BJ (cell line): ENCODE measurements at regions not wholly inside any gene's neighbourhood (a gene's known extent, or its start where the extent isn't known, plus 50 kb on each side); places are given as distances from the start of the nearest gene placed in this dataset.

Experiments used
- CTCF ChIA-PET: fragments of 350-600 bp; formaldehyde crosslinking; extraction: SDS; loops from one replicate; lab custom pipeline; 2021; ENCODE audit warnings: antibody characterized with exemption, inconsistent platforms; lab: Yijun Ruan, JAX
- POLR2A ChIA-PET: fragments of 300-600 bp; sonication (Branson Sonifier 250); formaldehyde crosslinking; extraction: SDS; loops from one replicate; lab custom pipeline; 2021; ENCODE audit warnings: antibody characterized with exemption; lab: Charles Lee
- DNase-seq: peaks from one replicate; pipeline ENCODE4 v3.0.0-alpha.2; 2011; ENCODE audit warnings: low read depth
- H3K27me3 ChIP-seq: 2 replicates; pipeline ENCODE4 v1.6.0; 2011; ENCODE audit warnings: low read length; ENCODE audit not compliant: control insufficient read depth, insufficient read depth
- H3K36me3 ChIP-seq: 2 replicates; pipeline ENCODE4 v1.5.1; 2011; ENCODE audit warnings: low read length; ENCODE audit not compliant: control insufficient read depth, insufficient read depth
- H3K4me3 ChIP-seq: 2 replicates; pipeline ENCODE4 v1.5.1; 2011; ENCODE audit warnings: low read depth, mild to moderate bottlenecking, control low read depth, low read length
- TF ChIP-seq, protein P1 (sequence below): IDR thresholded peaks from 2 replicates; pipeline ENCODE4 v1.5.1; 2011; ENCODE audit warnings: low read depth, mild to moderate bottlenecking, control low read depth, inconsistent platforms, low read length, moderate library complexity; ENCODE audit not compliant: insufficient read depth

DNA sequence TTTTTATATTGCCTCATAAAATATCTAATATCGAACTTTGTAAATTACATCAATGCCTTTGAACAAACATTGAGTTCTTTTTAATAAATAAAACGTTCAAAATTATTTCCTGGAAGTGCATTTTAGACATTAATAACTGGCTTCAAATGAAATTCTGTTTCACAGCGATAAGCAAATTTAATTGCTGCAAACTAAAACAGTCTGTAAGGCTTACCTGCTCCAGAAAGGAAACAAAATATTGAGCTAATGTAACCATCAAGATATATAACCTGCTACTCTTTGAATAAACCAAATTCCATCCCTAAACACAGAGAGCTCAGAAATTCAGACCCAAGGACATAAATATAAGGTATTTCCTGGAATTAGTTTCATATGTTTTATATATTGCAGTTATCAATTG, 651.3 kb downstream of the MED13L start:
- ChIA-PET POLR2A (no interaction called here), CTCF (no interaction called here)
- DNase-seq = no peak

GRCh38 chr12:115623764-115624334, 653.6 kb downstream of the MED13L start:
- TF ChIP-seq, protein P1, sequence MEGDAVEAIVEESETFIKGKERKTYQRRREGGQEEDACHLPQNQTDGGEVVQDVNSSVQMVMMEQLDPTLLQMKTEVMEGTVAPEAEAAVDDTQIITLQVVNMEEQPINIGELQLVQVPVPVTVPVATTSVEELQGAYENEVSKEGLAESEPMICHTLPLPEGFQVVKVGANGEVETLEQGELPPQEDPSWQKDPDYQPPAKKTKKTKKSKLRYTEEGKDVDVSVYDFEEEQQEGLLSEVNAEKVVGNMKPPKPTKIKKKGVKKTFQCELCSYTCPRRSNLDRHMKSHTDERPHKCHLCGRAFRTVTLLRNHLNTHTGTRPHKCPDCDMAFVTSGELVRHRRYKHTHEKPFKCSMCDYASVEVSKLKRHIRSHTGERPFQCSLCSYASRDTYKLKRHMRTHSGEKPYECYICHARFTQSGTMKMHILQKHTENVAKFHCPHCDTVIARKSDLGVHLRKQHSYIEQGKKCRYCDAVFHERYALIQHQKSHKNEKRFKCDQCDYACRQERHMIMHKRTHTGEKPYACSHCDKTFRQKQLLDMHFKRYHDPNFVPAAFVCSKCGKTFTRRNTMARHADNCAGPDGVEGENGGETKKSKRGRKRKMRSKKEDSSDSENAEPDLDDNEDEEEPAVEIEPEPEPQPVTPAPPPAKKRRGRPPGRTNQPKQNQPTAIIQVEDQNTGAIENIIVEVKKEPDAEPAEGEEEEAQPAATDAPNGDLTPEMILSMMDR = no peak
- CTCF ChIA-PET = no interaction called here
- H3K27me3 ChIP-seq = no peaks in the 10 kb centered on the region
- DNase-seq = no peak
- H3K4me3 ChIP-seq = no peak overlapping the region
- no peaks in the 10 kb centered on the region for H3K36me3 ChIP-seq
- POLR2A ChIA-PET = no interaction called here

More for the DNA sequence above, 651.3 kb downstream of the MED13L start:
- Histone ChIP-seq H3K36me3 (no peaks in the 10 kb centered on the region), H3K27me3 (no peaks in the 10 kb centered on the region), H3K4me3 (no peak overlapping the region)
- TF ChIP-seq, protein P1 = no peak

- H3K27me3 ChIP-seq = no peaks in the 10 kb centered on the region
- H3K36me3 ChIP-seq = no peaks in the 10 kb centered on the region
- TF ChIP-seq, protein P1 = no peak
- no peak overlapping the region for H3K4me3 ChIP-seq
- CTCF ChIA-PET = no interaction called here
- POLR2A ChIA-PET = no interaction called here
- no peak for DNase-seq
These were observed 654.2 kb downstream of the MED13L start for GRCh38 chr12:115623275-115623674.

GRCh38 chr12:115620816-115621215, 656.7 kb downstream of the MED13L start:
- ChIA-PET CTCF (interaction anchor here (1.0 kb wide), 1 partner anchor 18 kb away, joined by 3 read pairs; no protein-coding TSS in a partner anchor), POLR2A (no interaction called here)
- no peak for DNase-seq
- no peaks in the 10 kb centered on the region for H3K36me3 ChIP-seq
- no peaks in the 10 kb centered on the region for H3K27me3 ChIP-seq
- TF ChIP-seq, protein P1 = no peak
- no peak overlapping the region for H3K4me3 ChIP-seq

GRCh38 chr12:115619889-115620288, 657.6 kb downstream of the MED13L start:
- Histone ChIP-seq H3K4me3 (no peak overlapping the region), H3K27me3 (no peaks in the 10 kb centered on the region), H3K36me3 (no peaks in the 10 kb centered on the region)
- DNase-seq = no peak
- ChIA-PET POLR2A (no interaction called here), CTCF (interaction anchor here (1.0 kb wide), 1 partner anchor 19 kb away, joined by 3 read pairs; no protein-coding TSS in a partner anchor)
- TF ChIP-seq, protein P1 = no peak
